Endothelial cell of hepatic sinusoid (primary cell): ENCODE measurements at regions not wholly inside any gene's neighbourhood (a gene's known extent, or its start where the extent isn't known, plus 50 kb on each side); places are given as distances from the start of the nearest gene placed in this dataset.

ENCODE experiments used
- in situ Hi-C: cut with HindIII; loops from 2 replicates; pipeline ENCODE4 v1.10.0; 2017; ENCODE audit warnings: low sequenced_read_pairs

DNA sequence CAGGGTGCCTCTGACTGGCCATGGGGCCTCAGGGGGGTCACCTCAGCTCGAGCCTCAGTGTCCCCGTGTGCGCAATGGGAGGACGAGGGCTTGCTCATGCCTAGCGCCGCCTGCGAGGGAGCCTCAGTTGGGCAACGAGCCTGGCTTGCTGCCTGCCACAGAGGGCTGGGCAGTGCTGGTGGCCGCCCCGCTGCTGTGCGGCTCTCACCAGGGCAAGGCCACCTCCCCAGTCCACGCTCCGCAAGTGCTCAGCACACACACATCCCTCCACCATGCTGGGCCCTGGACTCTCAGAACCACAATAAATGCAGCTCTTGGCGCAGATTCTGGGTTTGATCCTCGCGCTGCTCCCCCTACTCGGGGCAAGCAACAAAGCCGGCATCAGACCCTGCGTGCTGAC is 76.2 kb downstream of the ENGASE start:
- in situ Hi-C loops: no loop called here

DNA sequence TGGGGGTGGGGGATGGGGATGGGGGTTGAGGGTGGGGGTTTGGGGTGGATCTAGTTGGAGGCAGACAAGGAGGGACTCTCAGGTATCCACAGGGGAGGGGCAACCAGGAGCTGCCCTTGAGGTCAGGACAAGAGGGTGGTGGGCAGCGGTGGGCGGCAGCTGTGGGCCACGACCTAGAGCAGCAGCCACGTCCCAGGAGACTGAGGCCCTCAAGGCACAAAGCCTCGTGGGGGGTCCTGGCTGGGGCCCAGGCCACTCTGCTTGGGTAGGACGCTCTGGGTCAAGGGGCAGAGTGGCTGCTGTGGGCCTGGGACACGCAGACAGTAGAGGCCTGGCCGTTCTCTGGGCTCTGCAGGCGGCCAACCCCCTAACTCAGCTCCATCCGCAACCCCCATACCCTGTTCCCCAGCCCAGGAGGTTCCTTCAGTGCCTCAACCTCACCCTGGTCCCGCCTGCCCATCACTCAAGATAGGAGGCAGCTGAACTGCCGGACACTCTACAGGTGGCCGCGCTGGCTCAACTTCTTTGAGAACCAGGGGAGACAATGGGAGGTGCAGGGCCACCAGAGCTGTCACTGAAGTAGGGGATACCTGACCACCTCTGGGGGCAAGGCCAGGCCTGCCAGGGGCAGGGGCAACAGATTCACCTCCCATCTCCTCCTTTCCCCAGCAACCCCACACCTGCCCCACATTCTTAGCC is 75.6 kb downstream of the ENGASE start:
- in situ Hi-C loops: no loop called here

DNA sequence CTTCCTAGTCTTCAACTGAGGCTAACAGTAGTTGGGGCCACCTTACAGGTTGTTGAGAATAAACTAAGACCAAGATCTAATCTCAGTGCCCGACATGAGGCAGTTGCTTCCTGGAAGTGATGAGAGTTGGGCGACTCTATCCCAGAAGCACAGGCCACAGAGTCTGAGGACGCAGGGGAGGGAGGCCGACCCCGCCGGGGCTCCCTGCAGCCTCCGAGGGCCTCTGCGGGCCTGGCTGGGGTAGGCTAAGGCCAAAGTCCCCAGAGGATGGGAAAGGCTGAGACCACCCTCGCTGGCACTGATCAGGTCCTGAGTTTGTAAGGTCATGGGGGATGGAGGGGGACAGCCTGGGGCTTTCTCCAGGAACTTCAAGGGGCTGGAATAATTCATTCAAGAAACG is 74.0 kb downstream of the ENGASE start:
- in situ Hi-C loops: loop anchor here (5.0 kb wide), 3 partner anchors 54 to 94 kb away; no protein-coding TSS in a partner anchor

DNA sequence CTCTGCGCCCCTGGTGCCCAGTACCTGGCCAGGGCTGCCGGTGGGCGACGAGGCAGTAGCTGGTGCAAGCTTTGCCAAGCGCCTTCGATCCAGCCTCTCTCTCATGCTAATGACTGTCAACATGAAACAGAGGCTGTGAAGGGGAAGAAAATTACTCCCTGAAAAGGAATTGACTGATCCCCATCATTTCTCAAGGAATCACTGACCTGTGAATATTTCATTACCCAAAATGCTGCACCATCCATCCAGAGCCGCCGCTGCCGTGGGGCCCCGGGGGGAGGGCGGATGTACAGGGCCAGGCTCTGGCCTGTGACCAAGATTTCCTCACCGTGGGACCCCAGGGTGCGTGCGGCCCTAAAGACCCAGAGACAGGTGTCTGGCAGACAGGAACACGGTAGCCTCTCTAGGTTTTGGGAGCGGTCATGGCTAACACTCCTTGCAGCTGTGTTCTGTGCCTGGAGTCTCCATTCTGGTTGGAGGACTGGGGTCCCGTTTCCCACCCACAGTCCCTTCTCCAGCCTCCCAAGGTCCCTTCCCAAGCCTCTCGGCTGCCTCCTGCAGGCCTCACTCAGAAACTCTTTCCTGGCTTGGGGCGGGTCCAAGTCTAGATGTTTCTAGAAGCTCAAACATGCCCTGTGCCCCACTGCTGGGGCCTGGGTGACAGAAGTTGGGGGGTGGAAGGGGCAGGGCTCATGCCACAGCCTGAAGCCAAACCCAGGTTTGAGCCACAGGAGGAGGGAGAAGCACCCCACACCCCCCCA is 73.3 kb downstream of the ENGASE start:
- in situ Hi-C loops: loop anchor here (5.0 kb wide), 3 partner anchors 54 to 94 kb away; no protein-coding TSS in a partner anchor

- in situ Hi-C loops: loop anchor here (5.0 kb wide), 3 partner anchors 54 to 96 kb away; no protein-coding TSS in a partner anchor
These were observed 71.9 kb downstream of the ENGASE start for GRCh38 chr17:79146562-79146961.

DNA sequence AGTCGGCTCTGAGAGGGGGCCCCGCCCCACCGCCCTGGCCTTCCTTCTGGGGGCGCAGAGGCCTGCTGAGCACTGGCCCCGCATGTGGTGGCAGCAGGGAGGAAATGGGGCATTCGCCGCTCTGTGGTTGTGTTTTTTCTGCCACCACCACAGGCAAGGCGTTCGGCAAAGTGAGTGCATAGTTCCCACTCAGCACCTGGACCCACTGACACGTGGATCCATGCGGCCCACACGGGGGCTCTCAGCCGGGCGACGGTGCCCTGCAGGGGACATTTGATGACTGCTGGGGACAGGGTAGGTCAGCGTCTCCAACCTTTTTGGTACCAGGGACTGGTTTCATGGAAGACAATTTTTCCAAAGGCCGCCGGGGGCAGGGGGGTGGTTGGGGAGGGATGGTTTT is 70.9 kb downstream of the ENGASE start:
- in situ Hi-C loops: loop anchor here (5.0 kb wide), 3 partner anchors 53 to 97 kb away; no protein-coding TSS in a partner anchor

DNA sequence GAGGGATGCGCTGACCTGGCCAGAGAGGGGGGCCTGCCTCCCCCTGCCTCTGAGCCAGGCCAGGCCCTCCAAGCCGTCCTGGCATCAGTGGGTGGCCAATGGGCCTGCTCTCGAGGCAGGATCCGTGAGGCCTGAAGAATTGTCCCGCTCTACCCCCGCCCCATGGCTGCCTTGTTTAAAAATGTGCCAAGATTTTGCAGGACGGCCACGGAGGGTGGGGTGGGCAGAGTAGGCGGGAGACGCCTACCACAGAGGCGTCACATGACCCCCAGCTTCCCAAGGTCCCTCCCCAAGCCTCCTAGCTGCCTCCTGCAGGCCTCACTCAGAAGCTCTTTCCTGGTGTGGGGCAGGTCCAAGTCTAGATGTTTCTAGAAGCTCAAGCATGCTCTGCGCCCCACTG is 69.5 kb downstream of the ENGASE start:
- in situ Hi-C loops: no loop called here

- in situ Hi-C loops: no loop called here
These were observed 67.8 kb downstream of the ENGASE start for GRCh38 chr17:79142375-79142774.

- in situ Hi-C loops: no loop called here
These were observed 67.1 kb downstream of the ENGASE start for GRCh38 chr17:79141578-79142355.

DNA sequence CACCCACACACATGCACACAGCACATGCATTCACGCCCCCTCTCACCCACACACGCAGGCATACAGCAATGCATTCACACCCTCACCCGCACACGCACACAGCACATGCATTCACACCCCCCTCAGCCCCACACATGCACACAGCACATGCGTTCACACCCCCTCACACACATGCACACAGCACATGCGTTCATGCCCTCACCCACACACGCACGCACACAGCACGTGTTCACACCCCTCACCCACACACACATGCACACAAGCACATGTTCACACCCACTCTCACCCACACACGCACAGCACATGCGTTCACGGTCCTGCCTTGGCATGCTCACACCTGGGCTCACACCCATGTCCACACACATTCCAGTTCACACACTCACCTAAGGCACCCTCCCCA is 64.2 kb downstream of the ENGASE start:
- in situ Hi-C loops: no loop called here

- in situ Hi-C loops: no loop called here
These were observed 63.2 kb downstream of the ENGASE start for GRCh38 chr17:79137789-79138165.

- in situ Hi-C loops: no loop called here
These were observed 62.6 kb downstream of the ENGASE start for GRCh38 chr17:79137015-79137788.

DNA sequence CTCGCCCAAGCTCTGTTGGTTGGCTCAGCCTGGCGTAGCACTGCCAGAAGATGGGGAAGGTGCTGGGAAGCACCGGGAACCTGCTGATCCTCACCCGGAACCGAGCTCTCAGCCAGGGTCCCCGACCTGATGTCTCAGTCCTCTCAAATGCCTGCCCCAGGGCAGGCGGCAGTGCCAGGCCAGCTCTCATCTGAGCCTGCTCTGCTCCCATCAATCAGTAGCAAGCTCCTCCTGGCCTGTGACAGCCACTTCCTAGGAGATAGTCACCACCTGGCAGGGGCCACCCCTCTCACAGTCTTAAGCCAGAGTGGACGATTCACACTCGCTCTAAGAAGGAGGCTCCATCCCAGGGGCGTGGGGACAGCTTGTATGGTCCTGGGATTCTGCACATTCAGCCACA is 62.0 kb downstream of the ENGASE start:
- in situ Hi-C loops: no loop called here
